Type B pancreatic cell (in vitro differentiated cells): ENCODE measurements at regions not wholly inside any gene's neighbourhood (a gene's known extent, or its start where the extent isn't known, plus 50 kb on each side); places are given as distances from the start of the nearest gene placed in this dataset.

Experiments used
- DNase-seq: peaks from one replicate; pipeline ENCODE4 v3.0.0; 2021; ENCODE audit warnings: mixed read lengths; ENCODE audit not compliant: unreplicated experiment; ENCODE audit errors: extremely low spot score
- H3K27ac Mint-ChIP-seq: 2 replicates; pipeline ENCODE4 v1.8.0; 2021; ENCODE audit warnings: mild to moderate bottlenecking, mixed read lengths
- H3K27me3 Mint-ChIP-seq: 2 replicates; pipeline ENCODE4 v1.8.0; 2021; ENCODE audit warnings: mixed read lengths
- H3K36me3 Mint-ChIP-seq: 2 replicates; pipeline ENCODE4 v1.8.0; 2021; ENCODE audit warnings: mixed read lengths
- H3K4me1 Mint-ChIP-seq: one replicate; pipeline ENCODE4 v1.8.0; 2021; ENCODE audit warnings: mixed read lengths; ENCODE audit not compliant: unreplicated experiment
- H3K4me3 Mint-ChIP-seq: 2 replicates; pipeline ENCODE4 v1.8.0; 2021; ENCODE audit warnings: mild to moderate bottlenecking, mixed read lengths
- H3K9me3 Mint-ChIP-seq: 2 replicates; pipeline ENCODE4 v1.8.0; 2021; ENCODE audit warnings: mixed read lengths
- TF ChIP-seq, protein P1 (sequence below): fragments of 200-600 bp; sonication (generic); conservative IDR thresholded peaks from 2 replicates; pipeline ENCODE4 v1.5.0; 2021; ENCODE audit warnings: antibody characterized with exemption, mild to moderate bottlenecking

GRCh38 chr3:177618873-177619733, 421.8 kb upstream of the TBL1XR1 start:
- TF ChIP-seq, protein P1, sequence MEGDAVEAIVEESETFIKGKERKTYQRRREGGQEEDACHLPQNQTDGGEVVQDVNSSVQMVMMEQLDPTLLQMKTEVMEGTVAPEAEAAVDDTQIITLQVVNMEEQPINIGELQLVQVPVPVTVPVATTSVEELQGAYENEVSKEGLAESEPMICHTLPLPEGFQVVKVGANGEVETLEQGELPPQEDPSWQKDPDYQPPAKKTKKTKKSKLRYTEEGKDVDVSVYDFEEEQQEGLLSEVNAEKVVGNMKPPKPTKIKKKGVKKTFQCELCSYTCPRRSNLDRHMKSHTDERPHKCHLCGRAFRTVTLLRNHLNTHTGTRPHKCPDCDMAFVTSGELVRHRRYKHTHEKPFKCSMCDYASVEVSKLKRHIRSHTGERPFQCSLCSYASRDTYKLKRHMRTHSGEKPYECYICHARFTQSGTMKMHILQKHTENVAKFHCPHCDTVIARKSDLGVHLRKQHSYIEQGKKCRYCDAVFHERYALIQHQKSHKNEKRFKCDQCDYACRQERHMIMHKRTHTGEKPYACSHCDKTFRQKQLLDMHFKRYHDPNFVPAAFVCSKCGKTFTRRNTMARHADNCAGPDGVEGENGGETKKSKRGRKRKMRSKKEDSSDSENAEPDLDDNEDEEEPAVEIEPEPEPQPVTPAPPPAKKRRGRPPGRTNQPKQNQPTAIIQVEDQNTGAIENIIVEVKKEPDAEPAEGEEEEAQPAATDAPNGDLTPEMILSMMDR, result no peak
- H3K27me3 Mint-ChIP-seq, result no peaks in the 10 kb centered on the region
- peak overlapping the region; percentile 4 for H3K27ac Mint-ChIP-seq
- H3K4me1 Mint-ChIP-seq, result peaks cover 20% of the 10 kb centered on the region
- peaks cover 4% of the 10 kb centered on the region for H3K9me3 Mint-ChIP-seq
- no peaks in the 10 kb centered on the region for H3K36me3 Mint-ChIP-seq
- DNase-seq, result no peak
- H3K4me3 Mint-ChIP-seq, result no peak overlapping the region

DNA sequence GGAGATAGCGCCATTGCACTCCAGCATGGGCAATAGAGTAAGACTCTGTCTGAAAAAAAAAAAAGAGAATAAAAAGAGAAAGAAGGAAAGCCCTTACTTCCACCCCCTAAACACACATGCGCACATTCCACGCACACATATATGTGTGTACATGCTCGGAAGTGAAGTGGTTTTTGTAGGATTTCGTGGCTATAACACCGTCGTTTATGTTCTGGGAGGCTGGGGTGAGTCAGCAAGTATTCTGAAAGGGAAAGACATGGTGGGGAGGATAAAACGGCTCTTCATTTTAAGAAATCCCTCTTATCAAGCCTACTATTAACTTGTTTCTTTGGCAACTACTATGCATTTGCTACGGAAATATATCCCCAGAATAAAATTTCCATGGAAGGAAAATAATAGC, 422.8 kb upstream of the TBL1XR1 start:
- H3K4me3 Mint-ChIP-seq, result no peak overlapping the region
- peaks cover 1% of the 10 kb centered on the region for H3K9me3 Mint-ChIP-seq
- peaks cover 14% of the 10 kb centered on the region for H3K4me1 Mint-ChIP-seq
- DNase-seq, result no peak
- TF ChIP-seq, protein P1, result no peak
- no peak overlapping the region for H3K27ac Mint-ChIP-seq
- no peaks in the 10 kb centered on the region for H3K27me3 Mint-ChIP-seq
- no peaks in the 10 kb centered on the region for H3K36me3 Mint-ChIP-seq

DNA sequence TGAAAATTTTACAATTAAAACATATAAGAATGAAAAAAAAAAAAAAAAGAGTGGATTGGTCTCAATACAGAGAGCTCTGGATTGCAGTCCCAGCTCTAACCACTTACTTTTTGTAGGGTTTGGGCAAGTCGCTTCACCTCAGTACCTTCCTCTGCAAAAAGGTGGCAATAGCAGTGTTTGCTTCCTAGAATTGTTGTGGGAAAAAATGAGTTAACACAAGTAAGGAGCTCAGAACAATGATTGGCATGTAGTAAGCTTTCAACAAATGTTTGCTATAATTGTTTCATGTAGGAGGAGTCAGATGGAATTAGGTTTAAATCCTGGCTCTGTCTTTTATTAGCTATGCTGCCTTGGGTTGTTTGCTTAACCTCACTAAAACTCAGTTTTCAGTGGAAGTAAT, 425.2 kb upstream of the TBL1XR1 start:
- Mint-ChIP-seq H3K27me3 (no peaks in the 10 kb centered on the region), H3K4me3 (no peak overlapping the region), H3K36me3 (no peaks in the 10 kb centered on the region), H3K9me3 (peaks cover 6% of the 10 kb centered on the region), H3K27ac (no peak overlapping the region), H3K4me1 (peaks cover 13% of the 10 kb centered on the region)
- TF ChIP-seq, protein P1, result no peak
- DNase-seq, result no peak

DNA sequence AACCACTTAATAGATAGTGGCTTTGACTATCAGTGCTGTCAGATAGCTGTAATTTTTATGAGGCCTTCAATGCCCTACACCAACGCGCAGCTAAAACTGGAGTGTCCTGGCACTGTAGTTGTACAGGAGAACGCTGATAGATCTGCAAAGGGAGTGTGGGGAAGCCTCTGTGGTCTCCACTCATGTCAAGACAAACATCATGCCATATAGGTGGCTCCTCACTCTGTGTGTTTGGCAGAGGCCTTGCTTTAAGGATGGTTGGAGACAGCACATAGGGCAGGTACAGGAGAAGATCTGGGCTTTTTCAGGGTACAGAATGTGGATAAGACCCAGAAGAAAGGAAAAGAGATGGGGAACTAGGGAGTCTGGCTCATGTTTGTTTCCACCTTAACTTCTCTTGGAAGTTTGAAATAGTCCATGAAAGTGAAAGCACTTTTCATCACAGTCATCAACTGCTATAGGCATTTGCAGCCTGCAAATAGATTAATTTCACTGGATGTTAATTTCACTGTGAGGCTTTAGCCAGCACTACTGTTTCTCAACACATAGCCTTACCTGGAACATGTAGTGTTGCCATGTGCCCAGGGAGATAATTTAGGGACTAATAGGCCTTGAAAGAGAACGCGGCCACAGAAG, 425.8 kb upstream of the TBL1XR1 start:
- no peak for DNase-seq
- Mint-ChIP-seq H3K4me1 (peaks cover 13% of the 10 kb centered on the region), H3K9me3 (peaks cover 8% of the 10 kb centered on the region)

GRCh38 chr3:177624528-177625495, 427.5 kb upstream of the TBL1XR1 start:
- TF ChIP-seq, protein P1, result no peak
- no peaks in the 10 kb centered on the region for H3K27me3 Mint-ChIP-seq
- no peak overlapping the region for H3K27ac Mint-ChIP-seq
- H3K9me3 Mint-ChIP-seq, result peaks cover 22% of the 10 kb centered on the region
- no peak for DNase-seq
- H3K4me3 Mint-ChIP-seq, result no peak overlapping the region
- no peaks in the 10 kb centered on the region for H3K36me3 Mint-ChIP-seq
- peaks cover 12% of the 10 kb centered on the region for H3K4me1 Mint-ChIP-seq

More for the DNA sequence above, 425.8 kb upstream of the TBL1XR1 start:
- Mint-ChIP-seq H3K27me3 (no peaks in the 10 kb centered on the region), H3K27ac (no peak overlapping the region), H3K4me3 (no peak overlapping the region), H3K36me3 (no peaks in the 10 kb centered on the region)
- TF ChIP-seq, protein P1, result no peak
